CD4-positive, alpha-beta T cell treated with Interleukin-17A for 1 hour (primary cell): ENCODE measurements at regions not wholly inside any gene's neighbourhood (a gene's known extent, or its start where the extent isn't known, plus 50 kb on each side); places are given as distances from the start of the nearest gene placed in this dataset.

Experiments
- DNase-seq: peaks from one replicate; pipeline ENCODE4 v3.0.0-alpha.2; 2020

DNA sequence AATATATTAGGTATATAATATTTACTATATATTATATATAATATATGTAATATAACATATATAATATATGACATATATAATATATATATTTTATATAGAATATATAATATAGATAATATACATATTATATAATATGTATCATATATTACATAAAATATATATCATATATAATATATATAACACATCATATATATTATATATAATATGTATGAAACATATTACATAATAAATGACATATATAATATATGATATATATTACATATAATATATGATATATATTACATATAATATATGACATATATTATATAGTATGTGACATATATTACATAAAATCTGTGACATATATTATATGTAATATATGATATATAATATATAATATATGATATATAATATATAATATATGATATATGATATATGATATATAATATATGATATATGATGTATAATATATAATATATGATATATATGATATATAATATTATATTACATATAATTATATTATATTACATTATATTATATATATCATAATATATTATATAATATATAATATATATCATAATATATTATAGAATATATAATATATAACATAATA, 119.5 kb upstream of the RIMBP3 start:
- no peak for DNase-seq

DNA sequence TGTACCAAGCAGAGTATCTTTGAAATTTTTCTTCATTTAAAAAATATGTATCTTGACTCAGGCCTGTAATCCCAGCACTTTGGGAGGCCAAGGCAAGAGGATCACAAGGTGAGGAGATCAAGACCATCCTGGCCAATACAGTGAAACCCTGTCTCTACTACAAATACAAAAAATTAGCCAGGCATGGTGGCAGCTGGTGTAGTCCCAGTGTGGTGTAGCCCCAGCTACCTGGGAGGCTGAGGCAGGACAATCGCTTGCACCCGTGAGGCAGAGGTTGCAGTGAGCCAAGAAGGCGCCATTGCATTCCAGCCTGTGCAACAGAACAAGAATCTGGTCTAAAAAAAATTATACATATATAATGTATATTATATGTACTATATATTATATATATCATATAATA, 118.7 kb upstream of the RIMBP3 start:
- peak; percentile 16 for DNase-seq
